ENCODE measurements at regions not wholly inside any gene's neighbourhood (a gene's known extent, or its start where the extent isn't known, plus 50 kb on each side); places are given as distances from the start of the nearest gene placed in this dataset.

DNA sequence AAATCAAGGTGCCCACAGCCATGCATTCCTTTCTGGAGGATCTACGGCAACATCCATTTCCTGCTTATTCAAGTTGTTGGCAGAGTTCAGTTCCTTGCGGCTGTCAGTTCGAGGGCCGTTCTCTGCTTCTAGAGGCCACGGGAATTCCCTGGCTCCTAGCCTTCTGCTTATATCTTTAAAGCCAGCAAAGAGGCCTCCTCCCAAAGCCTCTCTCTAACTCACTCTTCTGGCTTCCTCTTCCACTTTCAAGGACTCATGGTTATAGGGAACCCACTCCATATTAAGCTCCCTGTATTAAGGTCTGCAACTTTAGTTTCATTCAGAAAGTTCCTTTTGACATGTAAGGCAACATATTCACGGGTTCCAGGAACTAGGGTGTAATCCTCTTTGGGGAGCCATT is 150.1 kb upstream of the RMP24 start:
- TF ChIP-seq ARNTL (CRISPR knock-in tag; IDR thresholded peaks at IDR 0.05; ENCODE audit: borderline replicate concordance, low read depth) (no peak), ISL1 (CRISPR knock-in tag; IDR thresholded peaks at IDR 0.05) (no peak), ZFP30 (CRISPR knock-in tag; IDR thresholded peaks at IDR 0.05) (no peak), ZNF70 (CRISPR knock-in tag; IDR thresholded peaks at IDR 0.05) (no peak)
- TF ChIP-seq, protein P1, sequence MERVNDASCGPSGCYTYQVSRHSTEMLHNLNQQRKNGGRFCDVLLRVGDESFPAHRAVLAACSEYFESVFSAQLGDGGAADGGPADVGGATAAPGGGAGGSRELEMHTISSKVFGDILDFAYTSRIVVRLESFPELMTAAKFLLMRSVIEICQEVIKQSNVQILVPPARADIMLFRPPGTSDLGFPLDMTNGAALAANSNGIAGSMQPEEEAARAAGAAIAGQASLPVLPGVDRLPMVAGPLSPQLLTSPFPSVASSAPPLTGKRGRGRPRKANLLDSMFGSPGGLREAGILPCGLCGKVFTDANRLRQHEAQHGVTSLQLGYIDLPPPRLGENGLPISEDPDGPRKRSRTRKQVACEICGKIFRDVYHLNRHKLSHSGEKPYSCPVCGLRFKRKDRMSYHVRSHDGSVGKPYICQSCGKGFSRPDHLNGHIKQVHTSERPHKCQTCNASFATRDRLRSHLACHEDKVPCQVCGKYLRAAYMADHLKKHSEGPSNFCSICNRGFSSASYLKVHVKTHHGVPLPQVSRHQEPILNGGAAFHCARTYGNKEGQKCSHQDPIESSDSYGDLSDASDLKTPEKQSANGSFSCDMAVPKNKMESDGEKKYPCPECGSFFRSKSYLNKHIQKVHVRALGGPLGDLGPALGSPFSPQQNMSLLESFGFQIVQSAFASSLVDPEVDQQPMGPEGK (CRISPR knock-in tag; IDR thresholded peaks at IDR 0.05; ENCODE audit: borderline replicate concordance) = no peak
- TF ChIP-seq, protein P2, sequence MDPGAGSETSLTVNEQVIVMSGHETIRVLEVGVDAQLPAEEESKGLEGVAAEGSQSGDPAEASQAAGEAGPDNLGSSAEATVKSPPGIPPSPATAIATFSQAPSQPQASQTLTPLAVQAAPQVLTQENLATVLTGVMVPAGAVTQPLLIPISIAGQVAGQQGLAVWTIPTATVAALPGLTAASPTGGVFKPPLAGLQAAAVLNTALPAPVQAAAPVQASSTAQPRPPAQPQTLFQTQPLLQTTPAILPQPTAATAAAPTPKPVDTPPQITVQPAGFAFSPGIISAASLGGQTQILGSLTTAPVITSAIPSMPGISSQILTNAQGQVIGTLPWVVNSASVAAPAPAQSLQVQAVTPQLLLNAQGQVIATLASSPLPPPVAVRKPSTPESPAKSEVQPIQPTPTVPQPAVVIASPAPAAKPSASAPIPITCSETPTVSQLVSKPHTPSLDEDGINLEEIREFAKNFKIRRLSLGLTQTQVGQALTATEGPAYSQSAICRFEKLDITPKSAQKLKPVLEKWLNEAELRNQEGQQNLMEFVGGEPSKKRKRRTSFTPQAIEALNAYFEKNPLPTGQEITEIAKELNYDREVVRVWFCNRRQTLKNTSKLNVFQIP (CRISPR knock-in tag; IDR thresholded peaks at IDR 0.05; ENCODE audit: borderline replicate concordance, low read depth) = no peak

Data from SK-N-SH treated with all-trans-retinoic acid at 6 μM for 48 hours (cell line).